ENCODE measurements at regions not wholly inside any gene's neighbourhood (a gene's known extent, or its start where the extent isn't known, plus 50 kb on each side); places are given as distances from the start of the nearest gene placed in this dataset.

GRCh38 chr6:81694855-81695254 lies 57.6 kb downstream of the TENT5A start:
- no peaks in the 10 kb centered on the region for H3K9me3 ChIP-seq (ENCODE audit: low read depth, low read length, poor library complexity, severe bottlenecking)
- BruUV-seq (replicated peaks): no TSS peak
- no peaks in the 10 kb centered on the region for H3K36me3 ChIP-seq (ENCODE audit: insufficient read depth, low read length, poor library complexity, severe bottlenecking)
- peaks cover 22% of the 10 kb centered on the region for H3K4me1 ChIP-seq (ENCODE audit: insufficient read depth, low read length, poor library complexity, severe bottlenecking)
- ChIA-PET POLR2A (ENCODE audit: low non-redundant PET) (no interaction called here), CTCF (no interaction called here)
- no peak for DNase-seq (ENCODE audit: low spot score)
- H3K27me3 ChIP-seq (replicated peaks; ENCODE audit: insufficient read depth, low read depth, low read length, poor library complexity): no peaks in the 10 kb centered on the region
- TF ChIP-seq EZH2 (IDR thresholded peaks at IDR 0.05; ENCODE audit: borderline replicate concordance, low read depth, low read length, poor library complexity, severe bottlenecking) (no peak), CTCF (conservative IDR thresholded peaks at IDR 0.05; ENCODE audit: low read depth, low read length) (no peak)
- H3K4me3 ChIP-seq (ENCODE audit: low read depth, low read length, poor library complexity, severe bottlenecking): no peak overlapping the region
- intact Hi-C loops (cut with micrococcal nuclease; ENCODE audit: unreplicated experiment): no loop called here
- no peak overlapping the region for H3K27ac ChIP-seq (ENCODE audit: low read depth, low read length, poor library complexity, severe bottlenecking)

GRCh38 chr6:81694207-81694606 lies 58.3 kb downstream of the TENT5A start:
- ChIA-PET POLR2A (ENCODE audit: low non-redundant PET) (no interaction called here), CTCF (no interaction called here)
- BruUV-seq (replicated peaks): no TSS peak
- Histone ChIP-seq H3K36me3 (ENCODE audit: insufficient read depth, low read length, poor library complexity, severe bottlenecking) (no peaks in the 10 kb centered on the region), H3K4me1 (ENCODE audit: insufficient read depth, low read length, poor library complexity, severe bottlenecking) (peaks cover 22% of the 10 kb centered on the region), H3K27ac (ENCODE audit: low read depth, low read length, poor library complexity, severe bottlenecking) (no peak overlapping the region), H3K27me3 (replicated peaks; ENCODE audit: insufficient read depth, low read depth, low read length, poor library complexity) (no peaks in the 10 kb centered on the region), H3K4me3 (ENCODE audit: low read depth, low read length, poor library complexity, severe bottlenecking) (no peak overlapping the region), H3K9me3 (ENCODE audit: low read depth, low read length, poor library complexity, severe bottlenecking) (no peaks in the 10 kb centered on the region)
- no peak for DNase-seq (ENCODE audit: low spot score)
- intact Hi-C loops (cut with micrococcal nuclease; ENCODE audit: unreplicated experiment): no loop called here
- TF ChIP-seq EZH2 (IDR thresholded peaks at IDR 0.05; ENCODE audit: borderline replicate concordance, low read depth, low read length, poor library complexity, severe bottlenecking): no peak
- TF ChIP-seq CTCF (conservative IDR thresholded peaks at IDR 0.05; ENCODE audit: low read depth, low read length): no peak

- no TSS peak for BruUV-seq (replicated peaks)
- DNase-seq (ENCODE audit: low spot score): no peak
- TF ChIP-seq CTCF (conservative IDR thresholded peaks at IDR 0.05; ENCODE audit: low read depth, low read length): no peak
- no peak for TF ChIP-seq EZH2 (IDR thresholded peaks at IDR 0.05; ENCODE audit: borderline replicate concordance, low read depth, low read length, poor library complexity, severe bottlenecking)
- Histone ChIP-seq H3K9me3 (ENCODE audit: low read depth, low read length, poor library complexity, severe bottlenecking) (no peaks in the 10 kb centered on the region), H3K27ac (ENCODE audit: low read depth, low read length, poor library complexity, severe bottlenecking) (no peak overlapping the region), H3K27me3 (replicated peaks; ENCODE audit: insufficient read depth, low read depth, low read length, poor library complexity) (no peaks in the 10 kb centered on the region), H3K4me1 (ENCODE audit: insufficient read depth, low read length, poor library complexity, severe bottlenecking) (peaks cover 22% of the 10 kb centered on the region), H3K4me3 (ENCODE audit: low read depth, low read length, poor library complexity, severe bottlenecking) (no peak overlapping the region), H3K36me3 (ENCODE audit: insufficient read depth, low read length, poor library complexity, severe bottlenecking) (no peaks in the 10 kb centered on the region)
- intact Hi-C loops (cut with micrococcal nuclease; ENCODE audit: unreplicated experiment): no loop called here
- ChIA-PET POLR2A (ENCODE audit: low non-redundant PET) (no interaction called here), CTCF (no interaction called here)
Measured at GRCh38 chr6:81693266-81693665, 59.2 kb downstream of the TENT5A start.
